GM06990 (cell line): ENCODE measurements at regions not wholly inside any gene's neighbourhood (a gene's known extent, or its start where the extent isn't known, plus 50 kb on each side); places are given as distances from the start of the nearest gene placed in this dataset.
"Not testable (repeated sequence)": the region's sequence is repeated elsewhere in the genome, so short reads cannot be mapped to it uniquely, and the experiment has no call there.

Source experiments
- DNase-seq: peaks from one replicate; pipeline ENCODE4 v3.0.0-alpha.2; 2011; ENCODE audit not compliant: insufficient read length; ENCODE audit errors: extremely low read depth
- H3K27me3 ChIP-seq: replicated peaks from 2 replicates; pipeline ENCODE4 v1.6.0; 2011; ENCODE audit warnings: low read length; ENCODE audit not compliant: control insufficient read depth, insufficient read depth
- H3K36me3 ChIP-seq: 2 replicates; pipeline ENCODE4 v1.5.1; 2011; ENCODE audit warnings: low read length; ENCODE audit not compliant: control insufficient read depth, insufficient read depth
- H3K4me3 ChIP-seq: replicated peaks from 2 replicates; pipeline ENCODE4 v1.5.1; 2011; ENCODE audit warnings: low read depth, mild to moderate bottlenecking, control low read depth, low read length
- TF ChIP-seq, protein P1 (sequence below): IDR thresholded peaks from 2 replicates; pipeline ENCODE4 v1.5.1; 2011; ENCODE audit warnings: low read length, control low read depth, mild to moderate bottlenecking, inconsistent platforms; ENCODE audit not compliant: insufficient read depth, poor library complexity, severe bottlenecking

DNA sequence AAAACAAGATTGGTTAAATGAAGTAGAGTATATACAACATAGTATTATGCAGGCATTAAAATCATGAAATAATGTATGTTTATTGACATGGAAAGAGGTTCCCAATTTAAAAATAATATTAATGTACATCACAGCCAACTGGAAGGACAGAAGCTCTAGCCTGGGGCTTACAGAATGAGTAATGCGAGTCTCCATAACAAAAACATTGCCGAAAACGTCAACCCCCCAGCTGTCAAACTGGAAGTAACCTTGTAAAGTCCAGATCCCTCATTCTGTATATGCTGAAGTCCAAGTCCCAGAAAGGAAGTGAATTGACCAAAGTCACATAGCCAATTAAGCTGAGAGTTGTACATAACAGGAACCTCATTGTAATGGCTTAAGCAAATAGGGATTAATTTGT is 128.7 kb upstream of the ECI2 start:
- DNase-seq, result no peak
- no peaks in the 10 kb centered on the region for H3K27me3 ChIP-seq
- no peak overlapping the region for H3K4me3 ChIP-seq
- TF ChIP-seq, protein P1, sequence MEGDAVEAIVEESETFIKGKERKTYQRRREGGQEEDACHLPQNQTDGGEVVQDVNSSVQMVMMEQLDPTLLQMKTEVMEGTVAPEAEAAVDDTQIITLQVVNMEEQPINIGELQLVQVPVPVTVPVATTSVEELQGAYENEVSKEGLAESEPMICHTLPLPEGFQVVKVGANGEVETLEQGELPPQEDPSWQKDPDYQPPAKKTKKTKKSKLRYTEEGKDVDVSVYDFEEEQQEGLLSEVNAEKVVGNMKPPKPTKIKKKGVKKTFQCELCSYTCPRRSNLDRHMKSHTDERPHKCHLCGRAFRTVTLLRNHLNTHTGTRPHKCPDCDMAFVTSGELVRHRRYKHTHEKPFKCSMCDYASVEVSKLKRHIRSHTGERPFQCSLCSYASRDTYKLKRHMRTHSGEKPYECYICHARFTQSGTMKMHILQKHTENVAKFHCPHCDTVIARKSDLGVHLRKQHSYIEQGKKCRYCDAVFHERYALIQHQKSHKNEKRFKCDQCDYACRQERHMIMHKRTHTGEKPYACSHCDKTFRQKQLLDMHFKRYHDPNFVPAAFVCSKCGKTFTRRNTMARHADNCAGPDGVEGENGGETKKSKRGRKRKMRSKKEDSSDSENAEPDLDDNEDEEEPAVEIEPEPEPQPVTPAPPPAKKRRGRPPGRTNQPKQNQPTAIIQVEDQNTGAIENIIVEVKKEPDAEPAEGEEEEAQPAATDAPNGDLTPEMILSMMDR, result no peak
- no peaks in the 10 kb centered on the region for H3K36me3 ChIP-seq

DNA sequence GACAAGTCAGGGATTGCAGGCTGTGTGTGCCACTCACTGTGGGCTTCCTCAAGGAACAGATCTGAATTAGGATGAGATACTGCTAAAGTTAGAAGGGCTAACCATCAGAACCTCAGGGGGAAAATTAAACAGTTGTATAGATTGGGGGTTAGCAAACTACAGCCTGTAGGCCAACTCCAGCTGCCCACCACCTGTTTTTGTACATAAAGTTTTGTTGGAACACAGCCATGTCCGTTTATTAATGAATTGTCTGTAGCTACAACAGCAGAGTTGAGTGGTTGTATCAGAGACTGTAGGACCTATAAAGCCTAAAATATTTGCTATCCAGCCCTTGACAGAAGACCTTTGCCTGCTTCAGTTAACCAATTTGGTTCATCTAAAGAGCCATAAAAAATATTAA is 127.2 kb upstream of the ECI2 start:
- TF ChIP-seq, protein P1, result no peak
- H3K27me3 ChIP-seq, result no peaks in the 10 kb centered on the region; the same call in 1 of the 2 replicates
- DNase-seq, result no peak
- H3K4me3 ChIP-seq, result no peak overlapping the region
- H3K36me3 ChIP-seq, result no peaks in the 10 kb centered on the region

DNA sequence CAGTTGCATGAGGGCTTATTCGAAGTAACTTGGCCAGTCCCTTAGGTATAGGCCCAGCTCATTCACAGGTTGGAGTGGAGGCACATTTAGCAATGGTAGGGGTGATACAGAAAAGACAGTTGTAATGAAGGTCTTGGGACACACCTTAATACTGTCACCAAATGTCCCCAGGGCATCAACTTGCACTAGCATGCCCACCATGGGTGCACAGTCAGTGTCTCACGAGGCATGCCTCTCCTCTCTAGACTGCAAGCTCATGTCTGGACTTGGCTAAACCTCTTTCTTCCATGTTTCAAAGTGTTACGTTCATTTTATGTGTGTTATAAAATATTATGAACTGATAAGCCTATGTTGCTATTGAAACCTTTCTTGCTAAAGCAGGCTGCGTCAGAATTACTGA is 124.0 kb upstream of the ECI2 start:
- H3K4me3 ChIP-seq, result no peak overlapping the region
- no peak for DNase-seq
- TF ChIP-seq, protein P1, result no peak
- H3K36me3 ChIP-seq, result no peaks in the 10 kb centered on the region
- no peaks in the 10 kb centered on the region; the same call in 1 of the 2 replicates for H3K27me3 ChIP-seq

DNA sequence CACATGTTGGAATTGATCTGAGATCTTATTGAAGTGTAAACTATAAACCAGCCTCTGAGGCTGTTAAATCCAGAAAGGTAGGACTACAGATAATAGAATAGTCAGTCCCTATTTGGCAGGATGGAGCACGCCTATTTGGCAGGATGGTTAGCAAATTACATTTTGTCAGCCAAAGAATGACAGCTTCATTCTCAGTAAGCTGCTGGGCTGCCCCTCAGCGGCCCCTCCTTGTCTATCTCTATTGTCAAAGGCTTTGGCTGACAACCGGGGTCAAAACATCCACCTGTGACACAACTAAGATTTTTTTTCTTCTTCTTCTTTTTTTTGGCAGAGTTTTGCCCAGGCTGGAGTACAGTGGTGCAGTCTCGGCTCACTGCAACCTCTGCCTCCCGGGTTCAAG is 123.4 kb upstream of the ECI2 start:
- TF ChIP-seq, protein P1, result no peak
- H3K27me3 ChIP-seq, result no peaks in the 10 kb centered on the region; the same call in 1 of the 2 replicates
- H3K4me3 ChIP-seq, result no peak overlapping the region
- H3K36me3 ChIP-seq, result no peaks in the 10 kb centered on the region
- DNase-seq, result no peak

- H3K36me3 ChIP-seq, result no peaks in the 10 kb centered on the region
- no peak overlapping the region for H3K4me3 ChIP-seq
- no peaks in the 10 kb centered on the region; the same call in 1 of the 2 replicates for H3K27me3 ChIP-seq
- DNase-seq, result no peak
- TF ChIP-seq, protein P1, result no peak
Observed at GRCh38 chr6:4256969-4257368, 121.6 kb upstream of the ECI2 start.

GRCh38 chr6:4253604-4254231 is 118.3 kb upstream of the ECI2 start:
- Histone ChIP-seq H3K27me3 (no peaks in the 10 kb centered on the region; the same call in 1 of the 2 replicates), H3K4me3 (no peak overlapping the region), H3K36me3 (no peaks in the 10 kb centered on the region)
- no peak for DNase-seq
- TF ChIP-seq, protein P1, result no peak

DNA sequence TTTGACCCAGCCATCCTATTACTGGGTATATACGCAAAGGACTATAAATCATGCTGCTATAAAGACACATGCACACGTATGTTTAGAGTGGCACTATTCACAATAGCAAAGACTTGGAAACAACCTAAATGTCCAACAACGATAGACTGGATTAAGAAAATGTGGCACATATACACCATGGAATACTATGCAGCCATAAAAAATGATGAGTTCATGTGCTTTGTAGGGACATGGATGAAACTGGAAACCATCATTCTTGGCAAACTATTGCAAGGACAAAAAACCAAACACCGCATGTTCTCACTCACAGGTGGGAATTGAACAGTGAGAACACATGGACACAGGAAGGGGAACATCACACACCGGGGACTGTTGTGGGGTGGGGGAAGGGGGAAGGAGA is 117.1 kb upstream of the ECI2 start:
- H3K36me3 ChIP-seq, H3K27me3 ChIP-seq, DNase-seq, H3K4me3 ChIP-seq: not testable (repeated sequence)
